PC-3 (cell line): ENCODE measurements at regions not wholly inside any gene's neighbourhood (a gene's known extent, or its start where the extent isn't known, plus 50 kb on each side); places are given as distances from the start of the nearest gene placed in this dataset.
A peak's percentile ranks its signal among the peaks of the same experiment; 100 is the strongest.

Experiments
- ATAC-seq: fragments of 200-7000 bp; cut with Tn5 transposase; 2 replicates; pipeline ENCODE4 v1.9.1; 2020; ENCODE audit warnings: mild to moderate bottlenecking, moderate library complexity
- BruUV-seq: library from RNA; stranded (reverse); fragments of 400-500 nt; replicated peaks from 2 replicates; lab custom pipeline; 2021; lab: Mats Ljungman, UMichigan
- CTCF ChIA-PET: fragments of 300-600 bp; sonication (Branson Sonifier 250); formaldehyde crosslinking; loops from one replicate; lab custom pipeline; 2022; ENCODE audit warnings: antibody characterized with exemption; lab: Charles Lee
- POLR2A ChIA-PET: fragments of 300-600 bp; sonication (Branson Sonifier 250); formaldehyde crosslinking; loops from one replicate; lab custom pipeline; 2022; ENCODE audit warnings: antibody characterized with exemption; ENCODE audit not compliant: unreplicated experiment; lab: Charles Lee
- DNase-seq: peaks from one replicate; pipeline ENCODE4 v3.0.0-alpha.2; 2015
- H2AFZ ChIP-seq: fragments of 300-600 bp; sonication (generic); 2 replicates; pipeline ENCODE4 v1.6.0; 2016; ENCODE audit warnings: antibody characterized with exemption, low read length
- H3F3A ChIP-seq: fragments of 300-600 bp; sonication (generic); one replicate; pipeline ENCODE4 v1.6.0; 2017; ENCODE audit warnings: antibody characterized with exemption, low read length, control low read depth, mild to moderate bottlenecking; ENCODE audit not compliant: unreplicated experiment
- H3K27ac ChIP-seq: fragments of 300-600 bp; sonication (generic); 2 replicates; pipeline ENCODE4 v1.5.1; 2016; ENCODE audit warnings: mild to moderate bottlenecking, low read length
- H3K27me3 ChIP-seq: fragments of 300-600 bp; sonication (generic); 2 replicates; pipeline ENCODE4 v1.6.1; 2016; ENCODE audit warnings: low read length, mixed read lengths
- H3K36me3 ChIP-seq: fragments of 300-600 bp; sonication (generic); 2 replicates; pipeline ENCODE4 v1.6.1; 2016; ENCODE audit warnings: low read depth, mixed run types, low read length, mixed read lengths
- H3K4me1 ChIP-seq: fragments of 300-600 bp; sonication (generic); 2 replicates; pipeline ENCODE4 v1.5.1; 2016; ENCODE audit warnings: low read length; ENCODE audit not compliant: insufficient read depth
- H3K4me2 ChIP-seq: fragments of 300-600 bp; sonication (generic); 2 replicates; pipeline ENCODE4 v1.6.0; 2016; ENCODE audit warnings: low read length
- H3K4me3 ChIP-seq: fragments of 300-600 bp; sonication (generic); 2 replicates; pipeline ENCODE4 v1.5.1; 2016; ENCODE audit warnings: mild to moderate bottlenecking, low read length, mixed read lengths
- H3K79me2 ChIP-seq: fragments of 300-600 bp; sonication (generic); 2 replicates; pipeline ENCODE4 v1.6.1; 2017; ENCODE audit warnings: low read length, mixed read lengths
- H3K9ac ChIP-seq: fragments of 300-600 bp; sonication (generic); 2 replicates; pipeline ENCODE4 v1.6.0; 2016; ENCODE audit warnings: mild to moderate bottlenecking, low read length
- H3K9me2 ChIP-seq: fragments of 300-600 bp; sonication (generic); replicated peaks from 2 replicates; pipeline ENCODE4 v1.6.1; 2016; ENCODE audit warnings: mixed run types, low read length, mixed read lengths
- H3K9me3 ChIP-seq: fragments of 300-600 bp; sonication (generic); 2 replicates; pipeline ENCODE4 v1.6.1; 2016; ENCODE audit warnings: low read length, mixed read lengths
- H4K20me1 ChIP-seq: fragments of 300-600 bp; sonication (generic); 2 replicates; pipeline ENCODE4 v1.6.1; 2016; ENCODE audit warnings: low read length, mixed read lengths
- EZH2 ChIP-seq: fragments of 300-600 bp; sonication (generic); IDR thresholded peaks from one replicate; pipeline ENCODE4 v1.6.1; 2017; ENCODE audit warnings: antibody characterized with exemption, mild to moderate bottlenecking, low read length; ENCODE audit not compliant: unreplicated experiment
- EZH2phosphoT487 ChIP-seq: fragments of 300-600 bp; sonication (generic); IDR thresholded peaks from 2 replicates; pipeline ENCODE4 v1.6.1; 2018; ENCODE audit warnings: mild to moderate bottlenecking, antibody characterized with exemption, low read length, borderline replicate concordance
- intact Hi-C: fragments of 100-400 bp; cut with micrococcal nuclease; formaldehyde crosslinking; loops from 2 replicates; pipeline ENCODE4 v1.9.0; 2023
- TF ChIP-seq, protein P1 (sequence below): fragments of 300-600 bp; sonication (generic); conservative IDR thresholded peaks from 2 replicates; pipeline ENCODE4 v1.5.1; 2017; ENCODE audit warnings: antibody characterized with exemption, low read depth, mild to moderate bottlenecking, low read length

DNA sequence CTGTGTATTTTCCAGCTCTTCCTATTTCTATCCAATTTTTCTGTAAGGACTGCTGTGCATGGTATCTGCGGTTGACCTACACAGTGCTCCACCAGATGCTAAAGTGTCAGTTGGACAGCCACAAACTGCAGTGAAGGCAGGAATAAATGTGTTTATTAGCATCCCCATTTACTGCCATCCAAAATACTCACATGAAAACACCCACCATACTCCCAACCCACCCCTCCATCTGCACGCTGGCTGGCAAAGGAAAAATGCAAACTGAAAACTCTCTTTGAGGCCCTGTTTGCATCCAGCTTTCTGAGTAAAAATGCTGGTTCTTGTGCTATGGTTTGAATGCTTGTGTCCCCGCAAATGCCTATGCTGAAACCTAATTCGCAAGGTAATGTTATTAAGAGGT lies 515.5 kb downstream of the ZNF385D start:
- Histone ChIP-seq H3K9ac (no peak overlapping the region), H3K9me2 (no peaks in the 10 kb centered on the region), H3K36me3 (no peaks in the 10 kb centered on the region), H3K9me3 (no peaks in the 10 kb centered on the region), H3K27ac (no peak overlapping the region), H3K4me3 (no peak overlapping the region), H2AFZ (no peak overlapping the region), H3K4me1 (no peaks in the 10 kb centered on the region), H3K27me3 (no peaks in the 10 kb centered on the region), H4K20me1 (no peaks in the 10 kb centered on the region), H3K4me2 (no peak overlapping the region), H3F3A (no peaks in the 10 kb centered on the region), H3K79me2 (no peaks in the 10 kb centered on the region)
- ATAC-seq, result no peak
- intact Hi-C loops, result no loop called here
- DNase-seq, result no peak
- ChIA-PET POLR2A (no interaction called here), CTCF (no interaction called here)
- BruUV-seq, result no TSS peak
- TF ChIP-seq EZH2phosphoT487 (no peak), EZH2 (no peak)
- TF ChIP-seq, protein P1, sequence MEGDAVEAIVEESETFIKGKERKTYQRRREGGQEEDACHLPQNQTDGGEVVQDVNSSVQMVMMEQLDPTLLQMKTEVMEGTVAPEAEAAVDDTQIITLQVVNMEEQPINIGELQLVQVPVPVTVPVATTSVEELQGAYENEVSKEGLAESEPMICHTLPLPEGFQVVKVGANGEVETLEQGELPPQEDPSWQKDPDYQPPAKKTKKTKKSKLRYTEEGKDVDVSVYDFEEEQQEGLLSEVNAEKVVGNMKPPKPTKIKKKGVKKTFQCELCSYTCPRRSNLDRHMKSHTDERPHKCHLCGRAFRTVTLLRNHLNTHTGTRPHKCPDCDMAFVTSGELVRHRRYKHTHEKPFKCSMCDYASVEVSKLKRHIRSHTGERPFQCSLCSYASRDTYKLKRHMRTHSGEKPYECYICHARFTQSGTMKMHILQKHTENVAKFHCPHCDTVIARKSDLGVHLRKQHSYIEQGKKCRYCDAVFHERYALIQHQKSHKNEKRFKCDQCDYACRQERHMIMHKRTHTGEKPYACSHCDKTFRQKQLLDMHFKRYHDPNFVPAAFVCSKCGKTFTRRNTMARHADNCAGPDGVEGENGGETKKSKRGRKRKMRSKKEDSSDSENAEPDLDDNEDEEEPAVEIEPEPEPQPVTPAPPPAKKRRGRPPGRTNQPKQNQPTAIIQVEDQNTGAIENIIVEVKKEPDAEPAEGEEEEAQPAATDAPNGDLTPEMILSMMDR, result no peak

DNA sequence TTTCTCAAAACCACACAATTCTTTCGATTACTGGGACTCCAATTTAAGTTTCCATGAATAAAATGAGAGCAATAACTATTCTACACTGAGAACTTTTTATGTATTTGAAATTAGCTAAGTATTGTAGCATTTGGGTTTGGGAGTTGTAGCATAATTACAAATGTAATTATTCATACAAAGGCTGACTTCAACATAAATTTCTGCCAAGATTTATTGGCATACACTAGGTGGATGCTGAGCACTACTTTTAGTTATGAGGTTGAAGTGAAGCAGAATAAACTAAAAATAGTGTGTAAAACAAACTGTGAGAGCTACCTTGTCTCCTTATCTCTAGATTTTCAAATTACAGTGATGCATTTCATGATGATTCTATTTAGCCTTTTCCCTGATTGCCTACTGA lies 516.1 kb downstream of the ZNF385D start:
- Histone ChIP-seq H4K20me1 (no peaks in the 10 kb centered on the region), H3F3A (no peaks in the 10 kb centered on the region), H3K27me3 (no peaks in the 10 kb centered on the region), H3K36me3 (no peaks in the 10 kb centered on the region), H3K9me3 (no peaks in the 10 kb centered on the region), H3K9ac (no peak overlapping the region), H3K9me2 (no peaks in the 10 kb centered on the region), H3K4me2 (no peak overlapping the region), H3K4me3 (no peak overlapping the region), H3K4me1 (no peaks in the 10 kb centered on the region), H2AFZ (no peak overlapping the region), H3K79me2 (no peaks in the 10 kb centered on the region), H3K27ac (no peak overlapping the region)
- ChIA-PET POLR2A (no interaction called here), CTCF (no interaction called here)
- TF ChIP-seq, protein P1, result no peak
- no peak for TF ChIP-seq EZH2
- no peak for TF ChIP-seq EZH2phosphoT487
- intact Hi-C loops, result no loop called here
- BruUV-seq, result no TSS peak
- no peak for ATAC-seq
- DNase-seq, result no peak

DNA sequence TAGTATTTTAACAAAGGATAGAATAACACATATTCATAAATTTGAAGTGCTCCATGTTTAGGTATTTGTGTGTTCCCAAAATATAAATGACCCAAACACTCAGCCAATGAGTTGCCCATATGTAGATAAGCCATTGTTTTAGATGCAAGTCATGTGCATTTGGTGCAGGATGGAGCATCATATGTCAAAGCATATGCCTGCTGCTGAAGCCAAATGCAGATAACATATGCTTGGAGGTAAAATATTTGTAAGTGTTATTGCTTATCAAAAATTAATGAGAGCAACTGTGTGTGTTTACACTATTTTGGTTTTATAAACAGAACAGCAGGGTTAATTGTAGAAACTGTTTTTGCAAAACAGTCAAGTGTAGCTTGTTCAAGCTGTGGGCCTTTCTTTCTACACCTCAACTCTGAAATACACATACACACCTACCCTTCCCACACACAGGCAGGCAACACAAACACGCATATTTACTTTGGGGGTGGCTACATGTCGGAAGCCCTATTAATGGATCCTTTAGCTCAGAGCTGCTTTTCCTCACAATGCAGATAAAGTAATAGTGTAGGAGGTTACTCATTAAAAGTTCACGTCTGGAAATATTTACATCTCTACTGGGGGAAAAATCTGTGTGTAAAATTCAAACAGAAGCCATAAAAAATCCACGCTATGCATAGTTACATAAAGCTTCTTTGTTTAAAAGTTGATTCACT lies 521.4 kb downstream of the ZNF385D start:
- Histone ChIP-seq H3K4me2 (no peak overlapping the region), H3F3A (no peaks in the 10 kb centered on the region), H3K27me3 (no peaks in the 10 kb centered on the region), H3K9ac (no peak overlapping the region), H3K36me3 (no peaks in the 10 kb centered on the region), H3K9me2 (no peaks in the 10 kb centered on the region), H3K79me2 (no peaks in the 10 kb centered on the region), H3K4me3 (no peak overlapping the region), H4K20me1 (no peaks in the 10 kb centered on the region), H3K27ac (no peak overlapping the region), H2AFZ (no peak overlapping the region), H3K4me1 (no peaks in the 10 kb centered on the region), H3K9me3 (no peaks in the 10 kb centered on the region)
- ATAC-seq, result peak; percentile 82
- TF ChIP-seq EZH2phosphoT487, result no peak
- no peak for DNase-seq
- intact Hi-C loops, result loop anchor here (5.0 kb wide), 1 partner anchor 248 kb away; no protein-coding TSS in a partner anchor
- ChIA-PET POLR2A (interaction anchor here (0.6 kb wide), 1 partner anchor 216 kb away, joined by 18 read pairs; no protein-coding TSS in a partner anchor), CTCF (no interaction called here)
- no TSS peak for BruUV-seq
